ENCODE measurements at regions not wholly inside any gene's neighbourhood (a gene's known extent, or its start where the extent isn't known, plus 50 kb on each side); places are given as distances from the start of the nearest gene placed in this dataset.
A peak's percentile ranks its signal among the peaks of the same experiment; 100 is the strongest.

- DNase-seq (no peak), ATAC-seq (no peak)
- POLR2A ChIA-PET = interaction anchor here (1.1 kb wide), 1 partner anchor 17 kb away, joined by 3 read pairs; no protein-coding TSS in a partner anchor
- Mint-ChIP-seq H3K4me1 (peaks cover 17 to 53% (median 43%) of the 10 kb centered on the region in 4 donors), H3K4me3 (no peak overlapping the region), H3K27ac (peak overlapping the region in 4 of 10 donors; percentile 17 to 71 (median 21)), H3K27me3 (no peaks in the 10 kb centered on the region), H3K36me3 (no peaks in the 10 kb centered on the region), H3K9me3 (peaks cover 0 to 2% (median 0%) of the 10 kb centered on the region in 9 donors)
Observed at GRCh38 chr3:59442046-59442445, 392.2 kb upstream of the CFAP20DC start.

GRCh38 chr3:59440285-59441028 lies 390.6 kb upstream of the CFAP20DC start:
- no peaks in the 10 kb centered on the region for H3K27me3 Mint-ChIP-seq
- DNase-seq = no peak
- H3K27ac Mint-ChIP-seq = peak overlapping the region in 1 of 10 donors; percentile 4
- no peaks in the 10 kb centered on the region for H3K9me3 Mint-ChIP-seq
- POLR2A ChIA-PET = interaction anchor here (0.7 to 2.0 kb wide), 3 partner anchors 9 to 167 kb away, joined by 3 to 11 read pairs (median 7); no protein-coding TSS in a partner anchor
- H3K4me1 Mint-ChIP-seq = peaks cover 18 to 48% (median 40%) of the 10 kb centered on the region in 4 donors
- no peak for ATAC-seq
- no peaks in the 10 kb centered on the region for H3K36me3 Mint-ChIP-seq
- no peak overlapping the region for H3K4me3 Mint-ChIP-seq

GRCh38 chr3:59438492-59438891 lies 388.7 kb upstream of the CFAP20DC start:
- Mint-ChIP-seq H3K36me3 (peaks cover 0 to 6% (median 2%) of the 10 kb centered on the region in 3 donors), H3K27ac (peak overlapping the region in 3 of 10 donors; percentile 12 to 54 (median 47)), H3K4me3 (no peak overlapping the region), H3K4me1 (peaks cover 6 to 28% (median 22%) of the 10 kb centered on the region in 4 donors), H3K9me3 (peaks cover 0 to 8% (median 3%) of the 10 kb centered on the region in 9 donors), H3K27me3 (no peaks in the 10 kb centered on the region)
- DNase-seq = no peak
- POLR2A ChIA-PET = interaction anchor here (2.0 kb wide), 1 partner anchor 11 kb away, joined by 11 read pairs; no protein-coding TSS in a partner anchor
- no peak for ATAC-seq

GRCh38 chr3:59436164-59436958 lies 386.5 kb upstream of the CFAP20DC start:
- H3K27ac Mint-ChIP-seq = peak overlapping the region; percentile 60 to 95 (median 86)
- DNase-seq (peak in 6 of 10 donors; percentile 10 to 74 (median 58)), ATAC-seq (peak; percentile 82 to 90)
- H3K4me1 Mint-ChIP-seq = peaks cover 6 to 22% (median 13%) of the 10 kb centered on the region in 4 donors
- H3K9me3 Mint-ChIP-seq = peaks cover 0 to 8% (median 3%) of the 10 kb centered on the region in 9 donors
- no peaks in the 10 kb centered on the region for H3K27me3 Mint-ChIP-seq
- peaks cover 0 to 6% (median 2%) of the 10 kb centered on the region in 3 donors for H3K36me3 Mint-ChIP-seq
- H3K4me3 Mint-ChIP-seq = peak overlapping the region in 2 of 10 donors; percentile 15 to 23
- POLR2A ChIA-PET = interaction anchor here (0.8 to 1.9 kb wide), 4 partner anchors 9 to 574 kb away, joined by 3 to 11 read pairs (median 5); no protein-coding TSS in a partner anchor

DNA sequence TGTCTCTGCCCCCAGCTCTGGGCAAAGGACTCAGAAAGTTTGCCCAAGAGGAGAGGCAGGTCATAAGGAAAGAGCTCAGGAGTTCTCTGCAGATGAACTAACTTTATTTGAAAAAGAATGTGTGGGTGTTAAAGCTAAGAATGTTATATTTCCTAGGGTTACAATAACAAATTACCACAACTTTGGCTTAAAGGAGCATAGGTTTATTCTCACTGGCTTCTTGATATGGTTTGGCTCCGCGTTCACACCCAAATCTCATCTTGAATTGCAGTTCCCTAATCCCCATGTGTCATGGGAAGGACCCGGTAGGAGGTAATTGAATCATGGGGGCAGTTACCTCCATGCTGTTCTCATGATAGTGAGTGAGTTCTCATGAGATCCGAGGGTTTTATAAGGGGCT lies 383.7 kb upstream of the CFAP20DC start:
- no peak for DNase-seq
- peaks cover 0 to 6% (median 2%) of the 10 kb centered on the region in 3 donors for H3K36me3 Mint-ChIP-seq

DNA sequence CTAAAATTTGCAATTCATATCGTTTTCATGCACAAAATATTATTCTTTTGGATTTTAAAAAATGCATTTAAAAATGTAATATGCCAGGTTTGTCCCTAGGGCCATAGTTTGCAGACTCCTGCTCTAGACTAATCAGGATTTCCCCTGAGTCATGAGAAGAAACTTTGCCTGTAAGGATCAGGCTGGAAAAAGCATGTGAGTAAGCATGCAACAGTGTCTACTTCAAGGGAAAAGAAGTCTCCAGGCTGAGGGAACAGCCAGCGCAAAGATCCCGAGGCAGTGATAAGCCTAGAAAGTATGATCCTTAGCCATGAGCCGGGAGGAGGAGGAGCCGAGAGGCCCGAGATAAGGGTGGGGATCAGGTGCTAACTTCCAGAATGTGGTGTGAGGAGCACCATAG lies 382.8 kb upstream of the CFAP20DC start:
- POLR2A ChIA-PET = no interaction called here
- Mint-ChIP-seq H3K36me3 (peaks cover 0 to 6% (median 2%) of the 10 kb centered on the region in 3 donors), H3K9me3 (peaks cover 0 to 8% (median 3%) of the 10 kb centered on the region in 9 donors), H3K27ac (no peak overlapping the region), H3K4me1 (peaks cover 9 to 24% (median 18%) of the 10 kb centered on the region in 4 donors), H3K4me3 (no peak overlapping the region), H3K27me3 (no peaks in the 10 kb centered on the region)
- ATAC-seq (no peak), DNase-seq (no peak)

More for the DNA sequence above, 383.7 kb upstream of the CFAP20DC start:
- Mint-ChIP-seq H3K27me3 (no peaks in the 10 kb centered on the region), H3K4me1 (peaks cover 7 to 16% (median 13%) of the 10 kb centered on the region in 4 donors), H3K27ac (peak overlapping the region in 2 of 10 donors; percentile 35 to 55), H3K4me3 (no peak overlapping the region), H3K9me3 (peaks cover 0 to 8% (median 3%) of the 10 kb centered on the region in 9 donors)
- POLR2A ChIA-PET = no interaction called here
- ATAC-seq = no peak

DNA sequence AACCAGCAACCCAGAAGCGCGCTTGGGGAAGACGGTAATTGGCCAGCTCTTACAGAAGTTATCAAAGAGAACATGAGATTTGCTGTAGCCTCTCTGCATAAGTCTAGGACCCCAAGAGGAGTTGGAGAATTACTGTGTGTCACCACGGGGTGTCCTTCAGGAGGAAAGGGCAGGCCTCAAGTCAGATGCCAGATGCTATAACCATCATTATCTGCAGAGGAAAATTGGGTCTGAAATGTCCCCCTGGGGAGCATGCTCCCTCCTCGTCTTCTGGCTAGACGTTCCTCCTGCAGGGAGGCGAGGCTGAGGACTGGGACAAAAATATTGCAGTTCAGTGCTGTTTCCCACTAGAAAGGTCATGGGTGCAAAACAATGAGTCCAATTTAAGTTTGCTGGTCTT lies 380.5 kb upstream of the CFAP20DC start:
- Mint-ChIP-seq H3K4me3 (no peak overlapping the region), H3K36me3 (peaks cover 0 to 6% (median 2%) of the 10 kb centered on the region in 3 donors), H3K9me3 (peaks cover 0 to 8% (median 3%) of the 10 kb centered on the region in 9 donors), H3K4me1 (peaks cover 17 to 36% (median 30%) of the 10 kb centered on the region in 4 donors), H3K27ac (no peak overlapping the region), H3K27me3 (no peaks in the 10 kb centered on the region)
- POLR2A ChIA-PET = no interaction called here
- ATAC-seq (no peak), DNase-seq (no peak)

DNA sequence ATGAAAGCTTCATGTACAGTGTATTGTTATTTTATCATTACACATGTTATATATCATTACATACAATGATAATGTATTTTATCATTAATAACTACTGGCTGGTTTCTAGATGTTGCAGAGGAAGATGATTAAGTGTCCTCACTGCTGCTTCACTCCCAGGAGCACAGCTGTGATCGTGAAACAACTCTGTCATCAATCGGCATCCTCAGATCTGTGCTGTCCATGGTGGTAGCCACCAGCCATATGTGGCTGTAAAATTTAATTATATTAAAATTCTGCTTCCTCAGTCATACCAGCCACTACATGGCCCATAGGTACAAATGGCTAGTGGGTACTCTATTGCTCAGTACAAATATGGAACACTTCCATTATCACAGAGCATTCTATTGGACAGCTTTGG lies 379.4 kb upstream of the CFAP20DC start:
- peaks cover 0 to 4% (median 1%) of the 10 kb centered on the region in 3 donors for H3K36me3 Mint-ChIP-seq
- H3K27ac Mint-ChIP-seq = no peak overlapping the region
- peaks cover 0 to 6% (median 2%) of the 10 kb centered on the region in 9 donors for H3K9me3 Mint-ChIP-seq
- H3K4me1 Mint-ChIP-seq = peaks cover 24 to 48% (median 39%) of the 10 kb centered on the region in 4 donors
- DNase-seq (no peak), ATAC-seq (no peak)
- POLR2A ChIA-PET = no interaction called here
- no peak overlapping the region for H3K4me3 Mint-ChIP-seq
- H3K27me3 Mint-ChIP-seq = no peaks in the 10 kb centered on the region

DNA sequence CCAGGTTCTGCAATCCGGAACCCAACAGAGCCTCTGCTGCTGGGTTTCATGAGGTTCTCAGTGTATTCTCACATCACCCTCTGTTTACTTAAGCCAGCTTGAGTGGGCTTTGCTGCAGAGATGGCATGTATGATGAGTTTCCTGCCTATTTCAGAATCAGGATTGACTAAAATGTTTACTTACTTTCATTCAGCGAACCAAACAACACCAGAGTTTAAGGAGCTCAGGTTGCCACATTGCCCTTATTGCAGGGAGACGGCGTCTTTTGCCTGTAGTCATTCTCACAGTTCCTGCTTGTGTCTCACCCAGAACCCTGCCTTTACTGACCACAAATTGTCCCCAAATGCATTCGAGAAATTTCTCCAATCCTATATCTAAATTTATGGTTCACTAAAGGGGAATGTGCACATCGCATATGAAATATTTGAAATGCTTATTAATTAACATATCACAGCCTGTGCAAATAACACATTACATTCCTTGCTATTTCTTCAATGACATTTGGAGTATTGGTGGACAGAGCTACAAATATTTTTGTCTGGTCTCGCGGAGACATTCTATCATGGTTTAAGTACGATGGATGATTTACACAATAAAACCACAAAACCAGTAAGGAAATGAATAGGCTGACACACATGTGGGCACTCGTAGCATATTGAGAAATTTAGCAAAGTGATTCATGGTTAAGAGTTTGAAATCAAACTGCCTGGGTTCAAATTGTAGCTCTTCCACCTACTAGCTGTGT lies 377.2 kb upstream of the CFAP20DC start:
- DNase-seq (no peak), ATAC-seq (no peak)
- H3K4me3 Mint-ChIP-seq = peak overlapping the region in 6 of 10 donors; percentile 4 to 39 (median 22)
- no peaks in the 10 kb centered on the region for H3K9me3 Mint-ChIP-seq
- H3K27me3 Mint-ChIP-seq = no peaks in the 10 kb centered on the region
- no peaks in the 10 kb centered on the region for H3K36me3 Mint-ChIP-seq
- POLR2A ChIA-PET = interaction anchor here (1.0 to 1.1 kb wide), 2 partner anchors 9 to 17 kb away, joined by 3 read pairs; no protein-coding TSS in a partner anchor
- peaks cover 26 to 55% (median 48%) of the 10 kb centered on the region in 4 donors for H3K4me1 Mint-ChIP-seq
- peak overlapping the region in 8 of 10 donors; percentile 29 to 93 (median 74) for H3K27ac Mint-ChIP-seq

DNA sequence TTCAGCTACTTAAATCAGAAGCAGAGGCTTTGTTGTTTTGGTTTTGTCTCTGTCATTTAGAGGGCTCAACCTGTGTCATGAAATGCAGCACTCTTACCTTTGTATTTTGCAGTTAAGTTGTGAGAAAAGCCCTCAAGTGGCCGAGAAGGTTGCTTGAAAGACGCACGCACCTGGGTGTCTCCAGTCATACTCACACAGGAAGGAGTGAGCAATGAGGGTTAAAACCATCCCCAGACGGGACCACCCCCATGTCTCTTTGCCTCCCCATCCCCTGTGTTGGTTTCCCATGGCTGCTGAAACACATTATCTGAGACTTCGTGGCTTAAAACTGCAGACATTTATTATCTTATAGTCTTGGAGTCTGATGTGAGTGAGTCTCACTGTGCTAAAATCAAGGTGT lies 376.1 kb upstream of the CFAP20DC start:
- peak overlapping the region; percentile 51 to 93 (median 82) for H3K27ac Mint-ChIP-seq
- H3K27me3 Mint-ChIP-seq = no peaks in the 10 kb centered on the region
- DNase-seq (peak in 8 of 10 donors; percentile 14 to 73 (median 54)), ATAC-seq (peak; percentile 79)
- peaks cover 28 to 55% (median 48%) of the 10 kb centered on the region in 4 donors for H3K4me1 Mint-ChIP-seq
- no peaks in the 10 kb centered on the region for H3K9me3 Mint-ChIP-seq
- POLR2A ChIA-PET = interaction anchor here (2.0 kb wide), 1 partner anchor 10 kb away, joined by 11 read pairs; no protein-coding TSS in a partner anchor
- H3K36me3 Mint-ChIP-seq = no peaks in the 10 kb centered on the region
- peak overlapping the region in 9 of 10 donors; percentile 9 to 73 (median 41) for H3K4me3 Mint-ChIP-seq

GRCh38 chr3:59425371-59425770 lies 375.5 kb upstream of the CFAP20DC start:
- ATAC-seq = no peak
- Mint-ChIP-seq H3K4me1 (peaks cover 28 to 55% (median 48%) of the 10 kb centered on the region in 4 donors), H3K36me3 (no peaks in the 10 kb centered on the region), H3K4me3 (peak overlapping the region in 9 of 10 donors; percentile 16 to 74 (median 41)), H3K27me3 (no peaks in the 10 kb centered on the region), H3K27ac (peak overlapping the region; percentile 51 to 93 (median 82)), H3K9me3 (no peaks in the 10 kb centered on the region)
- no peak for DNase-seq
- POLR2A ChIA-PET = interaction anchor here (0.8 to 2.6 kb wide), 3 partner anchors 11 to 18 kb away, joined by 3 to 11 read pairs (median 6); no protein-coding TSS in a partner anchor
